MM.1S (cell line): ENCODE measurements at regions not wholly inside any gene's neighbourhood (a gene's known extent, or its start where the extent isn't known, plus 50 kb on each side); places are given as distances from the start of the nearest gene placed in this dataset.
A peak's percentile ranks its signal among the peaks of the same experiment; 100 is the strongest.

Experiments
- DNase-seq: peaks from one replicate; pipeline ENCODE4 v3.0.0-alpha.2; 2015
- H2AFZ ChIP-seq: fragments of 300-600 bp; sonication (generic); 2 replicates; pipeline ENCODE4 v1.6.0; 2016; ENCODE audit warnings: antibody characterized with exemption, low read length
- H3F3A ChIP-seq: fragments of 300-600 bp; sonication (generic); 2 replicates; pipeline ENCODE4 v1.6.1; 2016; ENCODE audit warnings: mild to moderate bottlenecking, antibody characterized with exemption, low read length, moderate library complexity, mixed read lengths; ENCODE audit not compliant: insufficient read depth
- H3K27ac ChIP-seq: fragments of 300-600 bp; sonication (generic); 2 replicates; pipeline ENCODE4 v1.5.1; 2016; ENCODE audit warnings: mild to moderate bottlenecking, low read length
- H3K27me3 ChIP-seq: fragments of 300-600 bp; sonication (generic); replicated peaks from 2 replicates; pipeline ENCODE4 v1.6.0; 2016; ENCODE audit warnings: low read length; ENCODE audit not compliant: insufficient read depth
- H3K36me3 ChIP-seq: fragments of 300-600 bp; sonication (generic); replicated peaks from 2 replicates; pipeline ENCODE4 v1.6.1; 2016; ENCODE audit warnings: mild to moderate bottlenecking, low read length, mixed read lengths; ENCODE audit not compliant: insufficient read depth
- H3K4me1 ChIP-seq: fragments of 300-600 bp; sonication (generic); 2 replicates; pipeline ENCODE4 v1.6.1; 2016; ENCODE audit warnings: low read length, mixed read lengths
- H3K4me2 ChIP-seq: fragments of 300-600 bp; sonication (generic); 2 replicates; pipeline ENCODE4 v1.6.0; 2016; ENCODE audit warnings: low read depth, low read length
- H3K4me3 ChIP-seq: fragments of 300-600 bp; sonication (generic); 2 replicates; pipeline ENCODE4 v1.5.1; 2016; ENCODE audit warnings: low read length, mixed read lengths
- H3K79me2 ChIP-seq: fragments of 300-600 bp; sonication (generic); 2 replicates; pipeline ENCODE4 v1.6.1; 2016; ENCODE audit warnings: mixed run types, low read length, mixed read lengths
- H3K9ac ChIP-seq: fragments of 300-600 bp; sonication (generic); 2 replicates; pipeline ENCODE4 v1.6.1; 2016; ENCODE audit warnings: low read length, mixed read lengths
- H3K9me2 ChIP-seq: fragments of 300-600 bp; sonication (generic); replicated peaks from 2 replicates; pipeline ENCODE4 v1.6.1; 2016; ENCODE audit warnings: mild to moderate bottlenecking, low read length, mixed read lengths; ENCODE audit not compliant: insufficient read depth
- H3K9me3 ChIP-seq: fragments of 300-600 bp; sonication (generic); replicated peaks from 2 replicates; pipeline ENCODE4 v1.6.1; 2016; ENCODE audit warnings: mild to moderate bottlenecking, low read length, mixed read lengths; ENCODE audit not compliant: insufficient read depth
- H4K20me1 ChIP-seq: fragments of 300-600 bp; sonication (generic); 2 replicates; pipeline ENCODE4 v1.6.1; 2016; ENCODE audit warnings: mild to moderate bottlenecking, low read length, moderate library complexity, mixed read lengths; ENCODE audit not compliant: insufficient read depth
- EZH2 ChIP-seq: fragments of 300-600 bp; sonication (generic); optimal IDR thresholded peaks from 2 replicates; pipeline ENCODE3; 2017; ENCODE audit warnings: low read depth, mild to moderate bottlenecking, antibody characterized with exemption, low read length, mixed read lengths
- EZH2phosphoT487 ChIP-seq: fragments of 300-600 bp; sonication (generic); IDR thresholded peaks from 2 replicates; pipeline ENCODE4 v1.6.1; 2018; ENCODE audit warnings: antibody characterized with exemption, low read length
- TF ChIP-seq, protein P1 (sequence below): fragments of 300-600 bp; sonication (generic); IDR thresholded peaks from 2 replicates; pipeline ENCODE4 v1.5.1; 2016; ENCODE audit warnings: antibody characterized with exemption, low read length, mixed read lengths

DNA sequence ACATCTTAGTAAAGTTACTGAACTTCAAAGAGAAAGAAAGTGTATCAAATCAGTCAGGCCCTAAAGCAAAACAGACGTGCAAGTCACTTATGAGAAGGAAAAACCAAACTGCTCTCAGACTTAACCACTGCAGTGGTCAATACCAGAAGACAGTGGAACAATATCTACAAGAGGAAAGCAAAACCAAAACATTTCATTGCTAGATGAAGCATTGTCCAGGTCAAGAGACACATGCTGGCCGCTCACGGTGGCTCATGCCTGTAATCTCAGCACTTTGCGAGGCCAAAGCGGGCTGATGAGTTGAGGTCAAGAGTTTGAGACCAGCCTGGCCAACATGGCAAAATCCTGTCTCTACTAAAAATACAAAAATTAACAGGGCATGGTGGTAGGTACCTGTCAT is 82.0 kb upstream of the MROH9 start:
- H3K36me3 ChIP-seq, result no peaks in the 10 kb centered on the region
- H3K4me2 ChIP-seq, result 0 out of 2 replicates have a peak overlapping the region, but pooled peaks have one; percentile 4

DNA sequence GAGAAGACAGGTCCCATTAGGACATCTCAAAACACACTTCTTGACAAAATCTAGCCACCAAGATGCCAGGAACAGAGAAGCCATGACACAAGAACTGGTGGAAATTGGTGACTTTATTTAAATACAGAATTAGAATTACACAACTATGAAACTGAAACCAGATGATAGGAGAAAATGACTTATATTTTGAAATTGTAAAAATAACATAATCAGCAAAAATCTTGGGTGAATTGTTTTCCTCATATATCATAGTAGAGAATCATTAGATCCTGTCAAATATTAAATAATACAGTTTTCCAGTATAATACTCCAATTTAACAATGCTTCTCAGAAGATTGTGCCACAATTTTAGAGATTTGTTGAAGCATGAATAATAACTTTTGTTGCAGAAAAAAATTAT is 81.5 kb upstream of the MROH9 start:
- H3K9me2 ChIP-seq, result no peaks in the 10 kb centered on the region
- no peaks in the 10 kb centered on the region for H4K20me1 ChIP-seq
- H3F3A ChIP-seq, result no peaks in the 10 kb centered on the region
- H2AFZ ChIP-seq, result no peak overlapping the region
- no peaks in the 10 kb centered on the region for H3K9me3 ChIP-seq
- no peaks in the 10 kb centered on the region for H3K36me3 ChIP-seq
- H3K27ac ChIP-seq, result no peak overlapping the region
- H3K4me1 ChIP-seq, result peaks cover 13% of the 10 kb centered on the region
- TF ChIP-seq EZH2 (no peak), EZH2phosphoT487 (no peak)
- TF ChIP-seq, protein P1, sequence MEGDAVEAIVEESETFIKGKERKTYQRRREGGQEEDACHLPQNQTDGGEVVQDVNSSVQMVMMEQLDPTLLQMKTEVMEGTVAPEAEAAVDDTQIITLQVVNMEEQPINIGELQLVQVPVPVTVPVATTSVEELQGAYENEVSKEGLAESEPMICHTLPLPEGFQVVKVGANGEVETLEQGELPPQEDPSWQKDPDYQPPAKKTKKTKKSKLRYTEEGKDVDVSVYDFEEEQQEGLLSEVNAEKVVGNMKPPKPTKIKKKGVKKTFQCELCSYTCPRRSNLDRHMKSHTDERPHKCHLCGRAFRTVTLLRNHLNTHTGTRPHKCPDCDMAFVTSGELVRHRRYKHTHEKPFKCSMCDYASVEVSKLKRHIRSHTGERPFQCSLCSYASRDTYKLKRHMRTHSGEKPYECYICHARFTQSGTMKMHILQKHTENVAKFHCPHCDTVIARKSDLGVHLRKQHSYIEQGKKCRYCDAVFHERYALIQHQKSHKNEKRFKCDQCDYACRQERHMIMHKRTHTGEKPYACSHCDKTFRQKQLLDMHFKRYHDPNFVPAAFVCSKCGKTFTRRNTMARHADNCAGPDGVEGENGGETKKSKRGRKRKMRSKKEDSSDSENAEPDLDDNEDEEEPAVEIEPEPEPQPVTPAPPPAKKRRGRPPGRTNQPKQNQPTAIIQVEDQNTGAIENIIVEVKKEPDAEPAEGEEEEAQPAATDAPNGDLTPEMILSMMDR, result no peak
- H3K9ac ChIP-seq, result no peak overlapping the region
- peak; percentile 42 for DNase-seq
- 0 out of 2 replicates have a peak overlapping the region, but pooled peaks have one; percentile 4 for H3K4me2 ChIP-seq
- no peaks in the 10 kb centered on the region for H3K79me2 ChIP-seq
- no peak overlapping the region for H3K4me3 ChIP-seq
- H3K27me3 ChIP-seq, result no peaks in the 10 kb centered on the region

More for the DNA sequence above, 82.0 kb upstream of the MROH9 start:
- Histone ChIP-seq H3K27ac (no peak overlapping the region), H3K27me3 (no peaks in the 10 kb centered on the region), H3K9ac (no peak overlapping the region), H3K79me2 (no peaks in the 10 kb centered on the region), H3K9me3 (no peaks in the 10 kb centered on the region), H3K9me2 (no peaks in the 10 kb centered on the region), H4K20me1 (no peaks in the 10 kb centered on the region), H3K4me1 (peaks cover 13% of the 10 kb centered on the region), H3F3A (no peaks in the 10 kb centered on the region), H3K4me3 (no peak overlapping the region), H2AFZ (no peak overlapping the region)
- TF ChIP-seq EZH2, result no peak
- peak; percentile 64 for DNase-seq

DNA sequence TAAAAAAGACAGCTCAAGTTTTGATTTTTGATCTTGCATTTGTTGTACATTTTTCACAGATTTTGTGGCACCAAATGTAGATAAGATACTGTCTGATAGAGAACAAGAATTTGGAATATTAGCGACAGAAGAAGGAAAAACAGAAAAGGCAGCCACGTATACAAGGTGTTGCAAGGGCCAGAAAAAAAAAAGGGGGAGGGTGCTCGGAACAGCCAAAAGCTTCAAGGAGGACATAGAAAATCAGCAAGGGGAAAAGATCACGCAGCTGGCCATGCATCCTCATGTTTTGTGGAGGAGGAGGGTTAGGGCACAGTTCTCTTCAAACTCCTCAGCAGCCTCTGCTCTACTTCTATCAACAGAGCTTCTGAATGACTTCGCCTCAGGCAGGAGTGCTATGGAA is 80.7 kb upstream of the MROH9 start:
- Histone ChIP-seq H3K4me3 (no peak overlapping the region), H2AFZ (no peak overlapping the region), H4K20me1 (no peaks in the 10 kb centered on the region), H3K9me3 (no peaks in the 10 kb centered on the region), H3K79me2 (no peaks in the 10 kb centered on the region), H3K9ac (no peak overlapping the region), H3K36me3 (no peaks in the 10 kb centered on the region), H3K4me1 (peaks cover 13% of the 10 kb centered on the region), H3K27ac (no peak overlapping the region), H3K4me2 (no peak overlapping the region), H3F3A (no peaks in the 10 kb centered on the region), H3K9me2 (no peaks in the 10 kb centered on the region), H3K27me3 (no peaks in the 10 kb centered on the region)
- no peak for DNase-seq
- TF ChIP-seq EZH2phosphoT487, result no peak
- TF ChIP-seq EZH2, result no peak
- TF ChIP-seq, protein P1, result no peak

DNA sequence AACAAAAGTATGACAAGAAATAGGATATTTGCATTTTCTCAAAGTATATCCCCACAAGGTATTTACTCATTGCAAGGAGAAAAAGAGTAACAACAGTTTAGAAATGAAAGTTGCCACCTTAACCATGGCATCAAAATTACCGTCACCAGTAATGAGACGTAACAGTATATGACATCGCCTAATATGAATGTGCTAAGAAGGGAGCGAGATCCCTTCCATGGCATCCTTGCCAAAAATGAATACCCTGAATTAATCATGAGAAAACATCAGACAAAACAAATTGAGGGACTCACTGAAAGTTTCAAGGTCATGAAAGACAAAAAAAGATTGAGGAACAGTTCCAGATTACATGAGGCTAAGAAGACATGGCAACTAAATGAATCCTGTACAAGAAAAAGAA is 78.9 kb upstream of the MROH9 start:
- TF ChIP-seq EZH2phosphoT487 (no peak), EZH2 (no peak)
- TF ChIP-seq, protein P1, result no peak
- no peak overlapping the region for H2AFZ ChIP-seq
- H3K4me2 ChIP-seq, result no peak overlapping the region
- H3K4me1 ChIP-seq, result peaks cover 13% of the 10 kb centered on the region
- H3K27me3 ChIP-seq, result no peaks in the 10 kb centered on the region
- H3K36me3 ChIP-seq, result no peaks in the 10 kb centered on the region
- H3K9me2 ChIP-seq, result no peaks in the 10 kb centered on the region
- H3K27ac ChIP-seq, result no peak overlapping the region
- no peak overlapping the region for H3K9ac ChIP-seq
- no peak for DNase-seq
- no peaks in the 10 kb centered on the region for H3K9me3 ChIP-seq
- no peaks in the 10 kb centered on the region for H3K79me2 ChIP-seq
- H4K20me1 ChIP-seq, result no peaks in the 10 kb centered on the region
- no peaks in the 10 kb centered on the region for H3F3A ChIP-seq
- no peak overlapping the region for H3K4me3 ChIP-seq
